OCI-LY1 (cell line): ENCODE measurements at regions not wholly inside any gene's neighbourhood (a gene's known extent, or its start where the extent isn't known, plus 50 kb on each side); places are given as distances from the start of the nearest gene placed in this dataset.

Experiments used
- H2AFZ ChIP-seq: fragments of 200-600 bp; sonication (generic), shearing (Covaris generic); 2 replicates; pipeline ENCODE4 v1.6.0; 2014; ENCODE audit warnings: antibody characterized with exemption, mild to moderate bottlenecking, low read length
- H3F3A ChIP-seq: fragments of 200-600 bp; sonication (generic), shearing (Covaris generic); 2 replicates; pipeline ENCODE4 v1.6.0; 2014; ENCODE audit warnings: mild to moderate bottlenecking, antibody characterized with exemption, low read length, moderate library complexity; ENCODE audit not compliant: insufficient read depth
- H3K27ac ChIP-seq: fragments of 200-600 bp; sonication (generic); 2 replicates; pipeline ENCODE4 v1.5.1; 2014; ENCODE audit warnings: low read length, mixed run types, mild to moderate bottlenecking, low read depth; ENCODE audit not compliant: poor library complexity, severe bottlenecking
- H3K27me3 ChIP-seq: fragments of 200-600 bp; sonication (generic); 2 replicates; pipeline ENCODE4 v1.6.0; 2014; ENCODE audit warnings: antibody characterized with exemption, mild to moderate bottlenecking, low read length, moderate library complexity; ENCODE audit not compliant: insufficient read depth
- H3K36me3 ChIP-seq: fragments of 200-600 bp; sonication (generic); 2 replicates; pipeline ENCODE4 v1.6.1; 2014; ENCODE audit warnings: mild to moderate bottlenecking, antibody characterized with exemption, low read length, moderate library complexity, mixed read lengths; ENCODE audit not compliant: insufficient read depth
- H3K4me1 ChIP-seq: fragments of 200-600 bp; sonication (generic); 2 replicates; pipeline ENCODE4 v1.5.1; 2014; ENCODE audit warnings: mild to moderate bottlenecking, low read length, moderate library complexity; ENCODE audit not compliant: insufficient read depth, severe bottlenecking
- H3K4me2 ChIP-seq: fragments of 200-600 bp; sonication (generic), shearing (Covaris generic); 2 replicates; pipeline ENCODE4 v1.6.1; 2014; ENCODE audit warnings: low read length
- H3K4me3 ChIP-seq: fragments of 200-600 bp; sonication (generic); 2 replicates; pipeline ENCODE4 v1.5.1; 2014; ENCODE audit warnings: low read length, low read depth, mild to moderate bottlenecking, mixed read lengths; ENCODE audit not compliant: poor library complexity, severe bottlenecking
- H3K79me2 ChIP-seq: fragments of 200-600 bp; shearing (Covaris generic); 2 replicates; pipeline ENCODE4 v1.6.1; 2016; ENCODE audit warnings: mixed run types, low read length, mixed read lengths; ENCODE audit not compliant: insufficient read depth
- H3K9ac ChIP-seq: fragments of 200-600 bp; sonication (generic), shearing (Covaris generic); 2 replicates; pipeline ENCODE4 v1.6.1; 2014; ENCODE audit warnings: mild to moderate bottlenecking, low read length, mixed read lengths
- H3K9me2 ChIP-seq: fragments of 200-600 bp; sonication (generic), shearing (Covaris generic); 2 replicates; pipeline ENCODE4 v1.6.1; 2014; ENCODE audit warnings: low read depth, mild to moderate bottlenecking, low read length, mixed read lengths
- H3K9me3 ChIP-seq: fragments of 200-600 bp; shearing (Covaris generic); 2 replicates; pipeline ENCODE4 v1.6.1; 2014; ENCODE audit warnings: low read length, mixed read lengths
- H4K20me1 ChIP-seq: fragments of 200-600 bp; sonication (generic), shearing (Covaris generic); 2 replicates; pipeline ENCODE4 v1.6.0; 2016; ENCODE audit warnings: mild to moderate bottlenecking, low read length; ENCODE audit not compliant: insufficient read depth
- EZH2 ChIP-seq: fragments of 200-600 bp; sonication (generic), shearing (Covaris generic); IDR thresholded peaks from 2 replicates; pipeline ENCODE4 v1.8.0; 2017; ENCODE audit warnings: borderline replicate concordance, mixed run types, mild to moderate bottlenecking, antibody characterized with exemption, low read length, moderate library complexity, mixed read lengths
- TF ChIP-seq, protein P1 (sequence below): fragments of 200-600 bp; sonication (generic), shearing (Covaris generic); IDR thresholded peaks from 2 replicates; pipeline ENCODE4 v1.5.1; 2017; ENCODE audit warnings: mild to moderate bottlenecking, antibody characterized with exemption, low read length, moderate library complexity, mixed read lengths

- Histone ChIP-seq H3K4me2 (no peak overlapping the region), H3K36me3 (no peaks in the 10 kb centered on the region), H2AFZ (no peak overlapping the region), H3K4me3 (no peak overlapping the region), H3F3A (no peaks in the 10 kb centered on the region), H3K9me3 (no peaks in the 10 kb centered on the region; the same call in 1 of the 2 replicates), H4K20me1 (no peaks in the 10 kb centered on the region), H3K27me3 (no peaks in the 10 kb centered on the region), H3K9ac (no peak overlapping the region), H3K9me2 (no peaks in the 10 kb centered on the region), H3K27ac (no peak overlapping the region), H3K4me1 (no peaks in the 10 kb centered on the region), H3K79me2 (no peaks in the 10 kb centered on the region)
- TF ChIP-seq, protein P1, sequence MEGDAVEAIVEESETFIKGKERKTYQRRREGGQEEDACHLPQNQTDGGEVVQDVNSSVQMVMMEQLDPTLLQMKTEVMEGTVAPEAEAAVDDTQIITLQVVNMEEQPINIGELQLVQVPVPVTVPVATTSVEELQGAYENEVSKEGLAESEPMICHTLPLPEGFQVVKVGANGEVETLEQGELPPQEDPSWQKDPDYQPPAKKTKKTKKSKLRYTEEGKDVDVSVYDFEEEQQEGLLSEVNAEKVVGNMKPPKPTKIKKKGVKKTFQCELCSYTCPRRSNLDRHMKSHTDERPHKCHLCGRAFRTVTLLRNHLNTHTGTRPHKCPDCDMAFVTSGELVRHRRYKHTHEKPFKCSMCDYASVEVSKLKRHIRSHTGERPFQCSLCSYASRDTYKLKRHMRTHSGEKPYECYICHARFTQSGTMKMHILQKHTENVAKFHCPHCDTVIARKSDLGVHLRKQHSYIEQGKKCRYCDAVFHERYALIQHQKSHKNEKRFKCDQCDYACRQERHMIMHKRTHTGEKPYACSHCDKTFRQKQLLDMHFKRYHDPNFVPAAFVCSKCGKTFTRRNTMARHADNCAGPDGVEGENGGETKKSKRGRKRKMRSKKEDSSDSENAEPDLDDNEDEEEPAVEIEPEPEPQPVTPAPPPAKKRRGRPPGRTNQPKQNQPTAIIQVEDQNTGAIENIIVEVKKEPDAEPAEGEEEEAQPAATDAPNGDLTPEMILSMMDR = no peak
- no peak for TF ChIP-seq EZH2
Measured at GRCh38 chr13:65710514-65710913, 1519.6 kb downstream of the PCDH9 start.

GRCh38 chr13:65697843-65698242 is 1532.3 kb downstream of the PCDH9 start:
- H4K20me1 ChIP-seq = no peaks in the 10 kb centered on the region
- no peak overlapping the region for H3K9ac ChIP-seq
- no peaks in the 10 kb centered on the region for H3K9me2 ChIP-seq
- no peaks in the 10 kb centered on the region for H3F3A ChIP-seq
- H3K27ac ChIP-seq = no peak overlapping the region
- H3K36me3 ChIP-seq = no peaks in the 10 kb centered on the region
- no peak overlapping the region for H3K4me3 ChIP-seq
- H3K9me3 ChIP-seq = no peaks in the 10 kb centered on the region
- TF ChIP-seq, protein P1 = no peak
- TF ChIP-seq EZH2 = no peak
- no peak overlapping the region for H3K4me2 ChIP-seq
- no peak overlapping the region for H2AFZ ChIP-seq
- no peaks in the 10 kb centered on the region for H3K27me3 ChIP-seq
- H3K4me1 ChIP-seq = no peaks in the 10 kb centered on the region
- H3K79me2 ChIP-seq = no peaks in the 10 kb centered on the region

GRCh38 chr13:65679240-65679639 is 1550.9 kb downstream of the PCDH9 start:
- H3K9me2 ChIP-seq = no peaks in the 10 kb centered on the region
- no peaks in the 10 kb centered on the region for H3K36me3 ChIP-seq
- no peak overlapping the region for H3K9ac ChIP-seq
- H3K4me1 ChIP-seq = no peaks in the 10 kb centered on the region
- no peaks in the 10 kb centered on the region for H3K27me3 ChIP-seq
- no peak overlapping the region for H2AFZ ChIP-seq
- H3F3A ChIP-seq = no peaks in the 10 kb centered on the region
- H3K27ac ChIP-seq = no peak overlapping the region
- TF ChIP-seq, protein P1 = no peak
- no peak for TF ChIP-seq EZH2
- H3K4me3 ChIP-seq = no peak overlapping the region
- no peak overlapping the region for H3K4me2 ChIP-seq
- H3K79me2 ChIP-seq = no peaks in the 10 kb centered on the region
- no peaks in the 10 kb centered on the region for H3K9me3 ChIP-seq
- no peaks in the 10 kb centered on the region for H4K20me1 ChIP-seq
